Muscle of back (tissue), 3 donors: ENCODE measurements at regions not wholly inside any gene's neighbourhood (a gene's known extent, or its start where the extent isn't known, plus 50 kb on each side); places are given as distances from the start of the nearest gene placed in this dataset.

ENCODE experiments used
- DNase-seq, 3 donors: peaks; one replicate each; pipeline versions ENCODE4 v3.0.0 to v3.0.0-alpha.2; 2013

DNA sequence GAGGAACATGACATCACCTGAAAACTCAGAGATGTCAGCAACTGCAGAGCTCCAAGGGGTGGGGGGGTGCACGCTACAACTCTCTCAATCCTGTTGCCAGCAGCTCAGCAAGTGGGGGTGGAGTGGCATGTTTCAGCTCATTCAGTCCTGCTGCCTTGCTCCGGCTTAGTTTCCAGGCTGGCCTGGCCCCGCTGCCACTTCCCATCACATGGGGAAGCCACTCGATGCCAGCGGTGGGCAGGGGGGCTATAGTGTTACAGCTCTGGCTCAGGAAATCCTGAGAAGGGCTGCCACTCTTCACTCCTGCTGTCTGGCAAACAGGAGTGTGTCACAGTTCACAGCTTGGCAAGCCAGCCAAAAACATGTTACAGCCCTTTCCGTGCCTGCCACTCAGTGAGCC is 356.5 kb upstream of the GULP1 start:
- DNase-seq: no peak

DNA sequence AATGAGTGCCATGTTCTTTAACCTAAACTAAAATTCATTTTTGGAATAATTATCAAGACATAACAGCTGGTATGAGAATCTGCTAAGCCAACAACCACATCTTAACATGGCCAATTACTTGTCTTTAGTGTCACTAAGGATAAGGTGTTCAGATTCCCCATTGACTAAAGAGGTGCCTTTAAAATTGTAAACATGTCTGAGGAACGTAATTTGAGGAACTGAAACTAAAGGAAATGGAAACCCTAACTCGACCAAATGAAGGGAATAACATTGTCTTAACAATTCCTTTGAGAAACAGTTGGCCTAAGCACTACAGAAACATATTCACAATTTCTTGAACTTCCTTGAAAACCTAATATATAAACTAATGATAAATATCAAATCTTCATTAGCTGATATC is 355.4 kb upstream of the GULP1 start:
- no peak for DNase-seq

DNA sequence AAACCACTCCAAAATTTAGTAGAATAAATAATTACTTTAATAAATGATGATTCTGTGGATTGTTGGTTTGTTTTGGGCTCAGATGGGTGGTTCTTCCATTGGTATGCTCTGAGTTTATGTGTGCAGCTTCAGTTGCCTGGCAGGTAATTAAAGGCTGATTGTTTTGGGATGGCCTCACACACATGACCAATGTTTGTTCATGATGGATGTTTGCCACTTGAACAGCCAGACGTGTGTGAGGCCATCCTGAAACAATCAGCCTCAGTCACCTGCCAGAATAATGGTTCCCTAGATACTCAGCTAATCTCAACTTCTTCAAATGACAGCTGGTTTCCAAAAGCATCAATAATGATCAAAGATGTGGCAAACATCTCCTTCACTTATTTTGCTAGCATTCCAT is 352.5 kb upstream of the GULP1 start:
- DNase-seq: no peak

DNA sequence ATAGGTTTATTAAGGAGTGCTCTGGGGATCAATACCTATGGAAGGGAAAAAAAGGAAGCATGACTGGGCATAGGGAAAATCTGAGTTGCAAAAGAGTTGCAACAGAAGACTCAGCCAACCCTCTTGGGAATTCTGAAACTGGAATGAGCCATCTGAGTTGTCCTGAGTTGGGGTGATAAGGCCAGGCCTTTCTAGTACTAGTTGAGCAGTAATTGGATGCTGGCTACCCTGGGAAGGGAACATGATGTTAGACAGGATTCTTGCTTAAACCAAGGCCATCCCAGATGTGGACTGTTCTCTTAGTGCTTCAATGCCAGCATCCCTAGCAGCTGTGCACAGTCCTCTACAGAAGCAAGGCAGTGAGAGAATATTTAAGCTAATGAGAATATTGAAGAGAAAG is 348.8 kb upstream of the GULP1 start:
- DNase-seq: no peak

DNA sequence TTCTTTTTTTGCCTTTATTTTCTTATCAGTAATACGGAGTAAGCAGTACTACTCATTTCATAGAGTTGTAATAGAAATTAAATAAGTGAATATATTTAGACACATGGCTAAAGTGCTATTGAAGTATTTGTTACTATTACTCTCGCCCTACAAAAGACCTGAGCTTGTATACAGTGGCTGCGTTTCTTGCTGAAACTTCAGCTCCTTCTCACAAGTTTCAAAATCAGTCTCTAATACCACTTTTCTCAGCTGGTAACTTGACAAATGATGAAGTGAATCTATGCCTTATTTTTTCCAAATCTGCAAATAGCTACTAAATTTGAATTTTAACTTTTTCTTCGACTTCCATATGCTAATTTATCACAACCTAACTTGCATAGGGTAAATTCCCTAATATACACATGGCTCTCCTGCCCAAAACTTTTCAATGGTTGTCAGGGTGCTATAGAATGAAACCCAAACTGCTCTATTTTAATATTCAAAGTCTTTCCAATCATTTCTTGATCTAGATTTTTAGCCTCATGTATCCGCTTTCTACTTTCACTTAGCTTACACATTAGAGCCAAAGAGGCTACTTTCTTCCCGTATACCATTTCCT is 347.8 kb upstream of the GULP1 start:
- no peak for DNase-seq

DNA sequence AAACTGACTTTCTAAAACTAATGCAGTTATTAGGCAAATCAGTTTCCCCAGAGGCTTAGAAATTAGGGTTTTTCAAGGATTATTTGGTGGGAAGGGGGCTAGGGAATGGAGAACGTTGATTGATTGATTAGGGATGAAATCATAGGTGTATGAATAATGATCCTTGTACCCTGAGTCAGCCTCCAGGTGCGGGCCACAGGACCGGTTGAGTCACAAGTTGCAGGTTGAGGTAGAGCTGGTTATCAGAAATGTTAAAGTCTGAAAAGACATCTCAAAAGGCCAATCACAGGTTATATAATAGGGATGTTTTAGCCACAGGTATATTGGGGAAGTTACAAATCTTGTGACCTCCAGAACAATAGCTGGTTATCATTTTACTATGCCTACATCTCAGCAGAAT is 341.8 kb upstream of the GULP1 start:
- no peak for DNase-seq

DNA sequence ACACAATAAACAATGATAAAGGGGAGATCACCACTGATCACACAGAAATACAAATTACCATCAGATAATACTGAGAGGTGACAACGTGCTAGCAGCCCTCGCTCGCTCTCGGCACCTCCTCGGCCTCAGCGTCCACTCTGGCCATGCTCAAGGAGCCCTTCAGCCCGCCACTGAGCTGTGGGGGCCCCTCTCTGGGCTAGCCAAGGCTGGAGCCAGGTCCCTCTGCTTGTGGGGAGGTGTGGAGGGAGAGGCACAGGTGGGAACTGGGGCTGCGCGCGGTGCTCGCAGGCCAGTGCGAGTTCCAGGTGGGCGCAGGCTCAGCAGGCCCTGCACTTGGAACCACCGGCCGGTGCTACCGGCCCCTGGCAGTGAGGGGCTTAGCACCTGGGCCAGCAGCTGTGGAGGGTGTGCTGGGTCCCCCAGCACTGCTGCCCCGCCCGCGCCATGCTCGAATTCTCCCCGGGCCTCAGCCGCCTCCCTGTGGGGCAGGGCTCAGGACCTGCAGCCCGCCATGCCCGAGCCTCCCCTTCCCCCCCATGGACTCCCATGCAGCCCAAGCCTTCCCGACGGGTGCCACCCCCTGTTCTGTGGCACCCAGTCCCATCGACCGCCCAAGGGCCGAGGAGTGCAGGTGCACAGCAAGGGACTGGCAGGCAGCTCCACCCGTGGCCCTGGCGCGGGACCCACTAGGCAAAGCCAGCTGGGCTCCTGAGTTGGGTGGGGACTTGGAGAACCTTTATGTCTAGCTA is 340.0 kb upstream of the GULP1 start:
- DNase-seq: no peak

DNA sequence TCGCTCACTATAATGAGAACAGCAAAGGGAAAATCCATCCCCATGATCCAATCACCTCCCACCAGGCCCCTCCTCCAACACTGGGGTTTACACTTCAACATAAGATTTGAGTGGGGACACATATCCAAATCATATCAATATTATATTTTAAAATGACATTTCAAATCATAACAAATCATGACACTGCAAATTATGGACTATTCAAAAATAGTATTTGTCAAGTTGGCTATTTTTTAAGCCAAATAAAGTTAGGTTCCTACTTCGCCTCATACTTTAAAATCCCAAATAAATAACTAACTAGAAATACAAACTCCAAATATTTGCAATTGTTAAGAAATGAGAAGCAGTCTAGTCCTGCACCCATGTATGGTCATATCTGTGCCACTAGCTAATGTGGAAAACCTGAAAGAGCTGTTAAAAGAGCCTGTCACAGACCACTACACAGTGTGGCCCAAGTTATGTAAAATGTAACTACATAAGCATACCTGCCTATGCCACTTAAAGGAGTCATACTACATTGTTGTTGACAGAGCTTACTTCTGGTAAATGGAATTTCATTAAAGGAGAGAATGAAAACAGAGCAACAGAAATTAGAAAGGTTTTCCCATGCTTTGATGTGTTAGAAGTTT is 334.7 kb upstream of the GULP1 start:
- DNase-seq: no peak

DNA sequence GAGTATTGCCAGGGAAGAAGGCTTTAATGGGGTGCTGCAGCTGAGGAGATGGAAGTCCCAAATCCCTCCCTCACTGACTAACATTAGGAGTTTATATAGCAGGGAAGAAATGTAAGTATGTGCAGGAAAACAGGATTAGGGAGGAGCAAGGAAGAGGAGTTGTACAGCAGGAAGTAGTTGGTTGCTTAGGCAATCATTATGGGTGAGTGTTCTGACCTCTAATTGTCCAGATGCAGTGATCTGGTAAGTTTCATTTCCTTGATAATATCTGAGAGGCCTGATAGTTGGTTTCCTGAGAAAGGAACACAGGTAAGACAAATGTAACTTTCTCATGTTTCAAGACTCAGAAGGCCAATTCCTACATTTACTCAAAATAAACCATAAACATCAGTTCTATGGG is 331.9 kb upstream of the GULP1 start:
- DNase-seq: no peak

DNA sequence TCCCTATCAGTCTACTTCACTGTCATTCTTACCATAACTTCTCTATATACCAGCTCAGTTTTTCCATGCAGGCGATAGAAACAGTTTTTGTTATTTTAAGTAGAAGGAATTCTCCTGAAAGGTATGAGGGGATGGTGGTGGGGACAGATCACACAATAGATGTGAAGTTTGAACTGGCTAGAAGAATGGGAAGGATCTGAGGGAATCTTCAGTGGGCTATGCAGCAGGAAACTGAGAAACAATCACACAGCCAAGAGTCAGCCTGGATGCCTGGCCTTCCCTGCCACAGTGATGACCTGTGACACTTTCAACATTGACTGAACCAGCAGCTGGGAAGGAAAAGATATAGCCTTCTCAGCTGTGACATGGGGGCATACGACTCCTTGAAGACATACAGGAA is 329.1 kb upstream of the GULP1 start:
- no peak for DNase-seq

DNA sequence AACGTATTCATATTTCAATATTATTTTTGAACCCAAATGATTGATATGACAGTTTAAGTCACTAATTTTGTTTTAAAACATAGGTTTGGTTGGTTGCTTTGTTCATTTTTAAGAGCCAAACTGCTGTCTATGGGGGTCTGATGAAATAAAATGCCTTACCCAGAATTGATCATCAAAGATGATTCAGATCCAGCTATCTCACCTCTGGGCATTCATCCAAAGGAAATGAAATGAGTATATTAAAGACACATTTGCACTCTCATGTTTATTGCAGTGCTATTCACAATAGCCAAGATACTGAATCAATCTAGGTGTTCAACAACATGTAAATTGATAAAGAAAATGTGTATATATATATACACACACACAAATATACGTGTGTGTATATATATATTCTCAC is 326.9 kb upstream of the GULP1 start:
- peak in 1 of 3 donors; percentile 43 for DNase-seq

DNA sequence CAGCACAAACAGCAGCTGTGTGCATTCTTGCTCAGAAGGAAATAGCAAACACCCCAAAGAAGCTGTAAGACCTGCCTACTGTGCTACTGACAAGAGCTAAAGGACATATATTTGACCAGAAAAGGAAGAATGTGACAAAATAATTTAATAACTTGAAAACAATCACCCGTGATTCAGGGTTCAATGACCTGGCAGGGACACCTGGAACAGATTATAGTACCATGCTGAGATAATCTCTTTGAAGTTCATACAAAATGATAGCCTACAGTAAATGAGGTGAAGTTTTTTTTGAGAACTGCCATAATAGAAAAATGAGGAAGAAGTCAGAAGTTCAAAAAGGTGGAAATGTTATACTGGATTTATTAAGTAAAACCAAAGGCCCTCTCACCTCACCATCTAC is 324.8 kb upstream of the GULP1 start:
- no peak for DNase-seq

DNA sequence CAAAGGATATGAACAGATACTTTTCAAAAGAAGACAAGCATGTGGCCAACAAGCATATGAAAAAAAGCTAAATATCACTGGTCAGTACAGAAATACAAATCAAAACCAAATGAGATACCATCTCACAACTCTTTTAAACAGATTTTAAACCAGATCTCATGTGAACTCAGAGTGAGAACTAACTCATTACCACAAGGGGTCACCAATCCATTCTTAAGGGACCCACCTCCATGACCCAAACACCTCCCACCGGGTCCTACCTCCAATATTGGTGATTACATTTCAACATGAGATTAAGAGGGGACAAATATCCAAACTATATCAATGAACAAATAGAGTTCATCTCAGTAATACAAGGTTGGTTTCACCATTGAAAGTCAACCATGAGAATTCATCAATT is 319.8 kb upstream of the GULP1 start:
- no peak for DNase-seq

DNA sequence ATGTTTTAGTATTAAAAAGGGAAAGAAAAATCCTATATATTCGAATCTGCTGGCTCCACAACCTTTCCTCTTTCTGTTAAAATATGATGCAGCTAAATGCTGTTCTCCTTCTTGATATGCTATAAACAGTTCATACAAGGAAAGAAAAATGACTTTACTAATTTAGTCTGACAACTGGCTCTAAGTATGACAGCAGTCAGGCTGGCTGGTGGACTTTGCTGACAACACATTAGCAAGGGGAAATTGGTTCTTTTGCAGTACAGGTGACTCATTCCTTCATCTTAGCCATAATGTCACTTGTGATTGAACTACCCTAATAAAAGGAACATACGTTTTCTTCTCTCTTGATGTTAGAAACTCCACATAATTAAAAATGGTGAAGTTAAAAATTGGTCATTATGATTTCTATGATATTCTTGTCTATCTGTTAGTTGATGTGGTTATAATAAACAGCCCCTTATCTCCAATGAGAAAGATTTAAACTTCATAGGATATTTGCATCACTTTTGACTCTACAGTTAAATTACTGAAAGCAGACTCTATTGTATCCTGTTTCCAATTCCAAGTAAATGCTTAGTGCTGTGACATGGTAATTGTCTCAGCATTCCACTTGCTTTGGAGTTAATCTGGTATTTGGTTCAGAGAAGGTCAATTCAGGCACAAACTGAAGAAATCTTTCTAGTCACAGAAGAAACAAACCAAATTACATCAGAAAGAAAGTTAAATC is 315.3 kb upstream of the GULP1 start:
- no peak for DNase-seq

DNA sequence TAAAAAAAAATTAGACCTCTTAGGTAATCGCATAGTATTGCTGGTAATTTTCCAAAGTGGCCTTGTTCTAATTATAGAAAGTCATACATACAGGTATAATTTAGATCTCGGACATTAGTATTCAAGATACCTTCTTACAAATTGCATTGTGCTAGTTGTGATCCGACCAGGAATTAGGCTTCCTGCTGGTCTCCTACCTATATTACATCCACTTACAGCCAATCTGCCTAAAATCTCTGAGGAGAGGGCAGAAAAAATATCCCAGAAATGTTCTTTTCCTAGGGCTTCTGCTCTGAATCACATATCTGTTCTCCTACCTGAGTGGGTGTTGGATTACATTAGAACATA is 314.7 kb upstream of the GULP1 start:
- no peak for DNase-seq

DNA sequence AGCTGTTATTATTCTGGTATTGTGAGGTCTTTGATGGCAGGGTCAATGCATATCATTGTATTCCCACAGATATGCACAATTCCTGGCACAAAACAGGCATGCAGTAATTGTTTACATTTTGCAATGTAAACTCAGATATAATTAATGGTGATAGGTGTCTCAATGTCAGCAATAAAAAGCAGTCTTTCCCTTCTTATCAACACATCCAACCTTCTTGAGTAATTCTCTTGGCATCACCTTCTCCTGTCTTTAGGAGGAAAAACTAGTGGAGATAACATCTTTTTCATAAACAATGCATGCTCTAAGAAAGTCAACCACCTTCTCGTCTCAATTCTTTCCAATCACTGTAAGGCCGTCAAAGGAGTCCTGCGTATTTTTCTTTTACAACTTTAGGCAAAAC is 313.3 kb upstream of the GULP1 start:
- DNase-seq: no peak

DNA sequence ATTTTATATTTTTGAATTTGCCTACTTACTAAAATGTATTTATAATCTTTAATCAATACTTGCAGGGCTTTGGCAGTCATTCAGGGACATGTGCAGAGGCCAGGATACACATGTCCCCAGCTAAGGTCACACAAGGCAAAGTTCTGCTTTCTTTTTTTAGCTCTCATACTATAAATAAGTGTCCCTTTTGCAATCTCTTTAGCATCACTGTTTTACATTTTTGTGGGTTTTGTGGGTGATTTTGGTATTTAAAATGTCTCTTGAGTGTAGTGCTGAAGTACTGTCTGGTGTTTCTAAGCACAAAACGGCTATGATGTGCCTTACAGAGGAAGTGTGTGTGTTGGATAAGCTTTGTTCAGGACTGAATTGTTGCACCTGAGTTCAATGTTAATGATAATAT is 309.0 kb upstream of the GULP1 start:
- DNase-seq: peak in 2 of 3 donors; percentile 18 to 78

DNA sequence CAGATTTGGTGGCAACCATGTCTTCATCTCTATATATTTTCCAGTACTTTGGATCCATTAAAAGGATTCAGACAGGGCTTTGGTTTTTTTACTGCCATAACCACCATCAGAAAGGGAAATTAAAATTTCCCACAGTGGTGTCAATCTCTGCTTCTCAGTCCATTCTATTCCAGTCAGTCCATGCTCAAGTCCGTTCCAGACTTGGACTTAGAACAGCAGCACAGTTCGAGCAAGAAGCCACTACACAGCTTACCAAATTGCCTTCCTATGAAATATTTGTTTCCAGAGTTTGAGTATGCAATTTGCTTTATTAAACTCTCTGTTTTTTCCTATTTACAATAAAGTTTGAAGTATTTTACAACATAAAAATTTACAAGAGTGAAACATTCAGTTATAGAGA is 306.5 kb upstream of the GULP1 start:
- no peak for DNase-seq

DNA sequence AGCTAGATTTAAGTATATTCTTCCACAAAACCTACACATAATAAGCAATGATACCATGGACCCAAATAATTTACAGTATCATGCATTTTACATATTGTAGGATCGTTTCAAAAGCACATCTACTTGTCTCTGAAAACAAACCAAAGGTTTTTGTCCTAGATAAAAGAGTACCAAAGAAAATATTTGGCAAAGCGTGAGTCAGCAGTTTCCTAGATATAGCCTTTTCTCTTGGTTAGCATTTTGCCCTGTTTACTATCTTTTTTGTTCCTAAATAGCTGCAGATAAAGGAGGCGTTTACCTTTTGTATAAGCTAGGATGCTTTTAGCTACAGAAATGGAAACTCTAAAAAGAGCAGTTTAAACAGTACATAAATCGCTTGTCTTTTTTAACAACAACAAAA is 305.8 kb upstream of the GULP1 start:
- DNase-seq: no peak

DNA sequence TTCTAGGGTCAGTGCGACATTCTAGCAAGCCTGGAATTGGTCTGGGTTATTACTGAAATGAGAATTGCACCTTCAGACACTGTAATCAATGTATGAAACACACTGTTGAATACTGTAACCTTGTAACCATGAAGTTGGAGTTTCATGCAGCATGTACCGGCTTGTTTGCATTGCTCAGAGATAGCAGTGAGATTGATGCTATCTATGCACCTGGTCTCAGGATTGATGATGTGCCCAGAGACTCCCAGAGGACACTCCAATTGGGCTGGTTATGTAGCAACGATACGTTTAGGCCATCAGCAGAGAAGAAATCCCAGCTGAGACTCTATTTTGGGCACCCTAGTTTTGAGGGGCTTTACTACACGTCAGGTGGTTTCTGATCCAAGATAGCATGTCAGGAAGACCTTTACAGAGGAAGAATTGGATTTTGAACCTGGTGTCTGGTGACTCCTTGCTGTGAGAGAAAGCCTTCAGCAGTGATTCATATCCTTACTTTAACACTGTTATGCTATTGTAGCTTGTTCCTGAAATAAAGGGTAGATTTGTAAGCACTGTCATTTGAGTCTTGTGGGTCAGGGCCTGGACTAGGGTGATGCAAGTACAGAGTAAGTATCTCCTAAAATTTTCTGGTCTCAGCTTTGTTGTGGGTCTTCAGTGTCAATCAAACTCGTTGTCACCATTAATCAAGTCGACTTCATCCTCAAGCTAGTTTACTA is 305.1 kb upstream of the GULP1 start:
- DNase-seq: no peak

DNA sequence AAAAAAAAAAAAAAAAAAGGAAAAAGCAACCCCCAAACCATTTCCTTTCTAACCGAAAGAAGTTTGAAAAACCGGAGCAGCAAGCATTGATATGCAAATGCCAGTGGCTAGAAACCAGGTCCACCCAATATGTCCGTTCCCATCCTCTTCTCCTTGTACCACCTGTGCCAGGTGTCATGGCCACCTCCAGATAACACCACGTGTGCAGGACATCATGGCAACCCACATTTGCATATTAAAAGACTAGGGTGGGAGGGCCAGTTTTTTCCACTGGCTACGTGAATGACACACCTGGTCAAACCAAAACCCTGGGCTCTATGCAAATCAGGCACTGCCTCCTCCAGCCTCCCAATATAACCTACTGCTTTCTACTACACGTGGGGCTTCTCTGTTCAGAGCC is 303.3 kb upstream of the GULP1 start:
- DNase-seq: no peak

DNA sequence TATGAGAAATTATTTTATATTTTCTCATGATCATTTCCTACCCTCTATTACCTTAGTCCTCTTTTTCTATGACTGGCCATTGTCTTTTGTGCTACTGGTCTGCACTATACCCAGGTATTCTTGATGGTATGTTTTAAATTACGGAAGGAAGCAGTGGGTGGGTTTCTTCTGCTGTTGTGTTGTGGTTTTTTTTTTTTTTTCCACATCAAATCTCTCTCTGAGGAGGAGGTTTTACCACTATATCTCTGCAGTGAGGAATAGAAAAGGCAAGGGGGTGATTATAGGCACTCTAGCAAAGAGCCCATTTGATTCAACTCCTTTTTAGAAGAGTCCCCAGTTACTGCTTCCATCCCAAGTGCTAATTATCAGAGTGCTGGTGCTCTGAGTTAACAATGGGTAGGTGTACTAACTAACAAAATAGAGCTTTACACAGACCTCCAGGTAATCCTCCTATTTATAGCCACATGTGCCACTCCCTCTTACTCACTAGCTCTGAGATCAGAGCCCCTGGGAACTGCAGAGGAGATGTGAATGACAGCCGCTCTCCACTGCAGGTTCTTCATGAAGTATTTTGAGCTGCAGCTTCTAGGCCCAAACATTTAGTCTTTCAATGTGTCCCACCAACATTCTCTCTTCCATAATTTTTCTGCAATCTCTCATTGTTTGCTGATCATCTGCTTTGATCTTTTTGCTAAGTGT is 301.6 kb upstream of the GULP1 start:
- no peak for DNase-seq
